GM19238 (cell line): ENCODE measurements at regions not wholly inside any gene's neighbourhood (a gene's known extent, or its start where the extent isn't known, plus 50 kb on each side); places are given as distances from the start of the nearest gene placed in this dataset.
"Not testable (repeated sequence)": the region's sequence is repeated elsewhere in the genome, so short reads cannot be mapped to it uniquely, and the experiment has no call there.

ENCODE experiments used
- DNase-seq: peaks from one replicate; pipeline ENCODE4 v3.0.0; 2011; ENCODE audit warnings: low spot score; ENCODE audit not compliant: insufficient read length

DNA sequence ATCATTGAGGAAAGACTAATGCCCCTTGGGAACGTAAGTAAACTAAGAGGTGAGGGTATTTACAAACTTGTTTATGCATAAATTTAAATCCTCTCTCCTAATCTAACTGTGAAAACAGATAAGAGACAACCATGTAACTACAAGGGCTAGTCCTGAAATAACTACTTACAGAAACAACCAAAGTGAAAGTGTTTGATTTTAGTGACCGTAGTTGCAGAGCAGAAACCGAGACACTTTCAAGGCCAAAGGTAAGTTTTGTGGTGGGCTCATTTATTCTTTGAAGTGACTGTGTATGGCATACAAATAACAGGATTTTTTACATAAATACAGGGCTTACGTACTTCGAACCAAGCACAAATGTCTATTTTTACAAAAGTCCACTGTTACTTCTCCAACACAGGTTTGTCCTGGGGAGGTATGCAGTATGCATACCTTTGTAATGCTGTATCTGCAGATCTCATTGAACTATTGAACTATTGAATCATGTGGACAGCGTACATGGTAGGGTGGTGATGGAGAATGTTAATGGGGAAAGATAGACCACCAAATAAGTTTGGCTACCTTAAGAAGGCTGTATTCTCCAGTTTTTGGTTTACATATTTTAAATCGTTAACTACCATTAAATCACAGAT is 99.6 kb upstream of the RBMS3 start:
- DNase-seq: no peak

DNA sequence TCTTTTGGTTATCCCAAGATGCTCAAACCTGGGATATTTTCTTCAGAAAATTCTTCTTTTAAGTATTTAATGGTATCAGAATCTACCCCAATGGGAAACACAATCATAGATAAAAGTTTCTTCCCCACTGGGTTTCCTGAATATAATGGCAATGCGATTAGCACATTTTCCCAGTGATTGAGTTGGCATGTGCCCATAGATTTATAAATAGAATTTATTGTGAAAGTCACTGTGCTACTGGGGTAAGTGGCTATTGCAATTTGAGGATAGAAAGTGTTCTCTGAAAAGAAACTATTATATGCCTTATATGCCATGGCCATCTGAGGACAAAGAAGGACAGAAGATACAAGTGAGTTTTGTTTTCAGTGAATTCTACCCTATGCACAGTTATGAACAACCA is 99.0 kb upstream of the RBMS3 start:
- DNase-seq: no peak

DNA sequence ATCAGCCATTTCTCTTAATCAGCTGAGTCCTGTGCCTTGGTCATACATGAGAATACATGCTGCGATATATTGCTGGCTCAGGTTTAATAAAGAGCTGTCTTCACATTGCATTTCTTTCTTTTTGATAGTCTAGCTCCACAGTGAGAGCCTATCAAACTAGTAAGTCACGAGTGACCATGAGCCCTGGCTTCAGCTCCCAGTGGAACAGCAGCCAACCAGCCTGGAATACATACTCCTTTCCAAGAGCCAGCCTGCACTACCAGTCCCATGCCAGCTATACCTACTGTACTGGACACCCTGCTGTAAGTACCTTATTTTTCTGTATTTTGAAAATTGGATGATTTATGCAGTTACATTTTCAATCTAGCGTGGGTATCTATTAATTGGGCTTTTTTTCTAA is 98.0 kb upstream of the RBMS3 start:
- DNase-seq: not testable (repeated sequence)

DNA sequence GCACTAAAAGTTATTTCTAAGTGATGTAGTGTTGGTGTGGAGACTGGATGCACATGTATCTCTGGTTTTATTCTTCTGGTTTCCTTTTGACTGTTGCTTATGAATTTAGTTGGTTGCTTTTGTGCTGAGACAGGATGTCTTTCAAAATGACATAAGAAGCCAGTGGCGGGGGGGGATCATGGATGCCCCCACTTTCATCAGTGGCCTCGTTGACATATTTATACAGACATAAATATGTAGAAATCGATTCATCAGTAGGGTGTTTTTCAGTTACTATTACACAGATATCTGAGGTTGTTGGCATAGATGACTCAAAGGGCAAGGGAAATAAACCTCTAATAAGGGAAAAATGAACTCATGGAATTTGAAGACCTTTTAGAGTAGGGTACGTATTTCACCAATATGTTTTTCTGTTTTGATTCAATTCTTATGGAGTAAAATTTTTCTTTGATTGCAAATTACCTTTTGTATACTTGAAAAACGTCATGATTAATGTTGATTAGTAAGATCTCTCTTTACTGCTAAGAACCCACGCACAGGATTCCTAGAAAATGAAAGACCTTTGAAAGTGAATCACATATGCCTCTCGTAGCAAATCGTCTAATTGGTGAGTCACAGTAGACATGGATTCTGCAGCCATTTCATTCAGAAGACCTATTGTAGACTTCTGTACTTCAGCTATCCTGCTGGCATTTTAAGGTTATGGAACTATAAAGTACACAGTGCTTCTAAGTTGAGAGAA is 97.4 kb upstream of the RBMS3 start:
- no peak for DNase-seq

DNA sequence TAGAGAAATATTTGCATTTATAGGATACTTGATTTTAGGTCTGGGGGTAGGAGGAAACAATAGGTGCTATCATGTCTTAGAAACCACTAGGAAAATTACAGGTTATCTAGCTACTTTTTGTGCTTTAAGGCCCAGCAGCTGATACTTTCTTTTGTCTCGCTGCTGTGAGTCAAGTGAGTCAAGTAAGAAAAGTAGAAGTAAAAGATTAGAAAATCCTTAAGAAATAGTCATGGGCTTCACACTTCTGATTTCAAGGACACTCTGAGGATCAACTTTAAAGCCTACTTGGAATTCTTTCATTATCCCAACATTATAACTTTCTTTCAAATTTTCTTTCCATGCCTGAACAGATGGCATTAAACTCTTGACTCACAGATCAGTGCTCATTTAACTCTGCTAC is 95.2 kb upstream of the RBMS3 start:
- DNase-seq: no peak

DNA sequence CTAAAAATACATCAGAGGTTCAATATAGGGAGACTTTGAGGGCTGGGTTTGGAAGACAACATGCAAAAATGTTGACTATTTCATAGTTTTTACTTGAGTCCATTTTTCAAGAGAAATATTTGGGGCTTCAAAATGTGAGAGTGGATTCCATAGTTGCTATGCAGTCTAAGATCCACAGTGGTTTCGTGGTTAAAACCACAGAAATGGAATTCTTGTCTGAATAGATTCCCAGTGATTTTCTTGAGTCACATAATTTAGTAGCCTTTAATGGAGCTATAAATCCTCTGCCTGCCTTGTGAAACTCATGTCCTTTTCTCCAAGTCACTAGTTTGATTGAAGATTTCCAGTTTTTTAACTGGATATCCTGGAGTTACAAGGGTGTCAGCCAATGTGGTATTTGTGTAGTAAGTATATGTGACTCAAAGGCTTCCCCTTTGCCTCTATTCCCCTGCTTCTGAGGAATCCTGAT is 94.7 kb upstream of the RBMS3 start:
- DNase-seq: no peak

DNA sequence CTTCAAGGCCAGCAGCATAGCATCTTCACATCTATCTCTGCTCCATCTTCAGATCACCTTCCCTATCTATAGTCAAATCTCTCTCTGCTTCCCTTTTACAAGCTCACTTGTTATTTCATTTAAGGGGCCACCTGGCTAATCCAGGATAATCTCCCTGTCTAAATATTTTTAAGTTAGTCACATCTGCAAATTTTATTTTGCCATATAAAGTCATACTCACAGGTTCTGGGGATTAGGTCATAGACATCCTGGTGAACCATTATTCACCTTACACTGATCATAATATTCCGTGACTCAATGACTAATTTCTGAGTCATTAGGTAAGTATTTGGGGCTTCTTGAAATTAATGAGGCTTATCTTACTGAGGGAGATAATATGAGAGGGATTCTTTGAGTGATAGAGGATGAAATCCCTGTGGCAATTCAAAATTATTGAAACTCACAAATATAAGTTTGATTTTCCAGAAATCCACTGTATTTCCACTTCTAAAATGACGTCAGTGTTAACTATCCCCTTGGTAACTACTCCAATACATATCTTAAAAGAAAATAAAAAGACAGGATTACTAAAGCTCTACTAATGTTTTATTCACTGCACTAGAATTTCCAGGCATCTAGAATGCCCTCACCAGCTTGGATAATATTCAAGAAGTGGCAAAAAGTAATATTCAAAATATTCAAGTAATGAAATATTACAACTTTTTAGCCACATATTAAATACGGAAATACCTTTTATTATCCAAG is 93.7 kb upstream of the RBMS3 start:
- DNase-seq: no peak

DNA sequence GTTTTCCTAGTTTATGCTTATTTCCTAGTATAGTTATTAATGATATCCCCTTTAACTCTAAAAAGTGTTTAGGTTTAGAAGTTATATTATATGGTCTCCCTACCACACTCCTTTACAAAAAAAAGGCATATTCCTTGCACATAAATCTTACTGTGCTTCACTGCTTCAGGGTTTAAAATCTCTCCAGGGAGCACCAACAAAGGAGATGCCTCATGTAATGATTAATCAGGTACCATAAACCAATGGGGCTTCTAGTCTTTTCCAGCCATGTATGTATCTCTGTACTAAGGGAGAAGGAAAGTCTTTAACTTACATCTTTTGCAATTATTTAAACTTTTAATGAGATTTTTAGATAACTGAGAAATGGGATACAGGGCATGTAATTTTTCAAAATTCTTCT is 91.5 kb upstream of the RBMS3 start:
- no peak for DNase-seq

DNA sequence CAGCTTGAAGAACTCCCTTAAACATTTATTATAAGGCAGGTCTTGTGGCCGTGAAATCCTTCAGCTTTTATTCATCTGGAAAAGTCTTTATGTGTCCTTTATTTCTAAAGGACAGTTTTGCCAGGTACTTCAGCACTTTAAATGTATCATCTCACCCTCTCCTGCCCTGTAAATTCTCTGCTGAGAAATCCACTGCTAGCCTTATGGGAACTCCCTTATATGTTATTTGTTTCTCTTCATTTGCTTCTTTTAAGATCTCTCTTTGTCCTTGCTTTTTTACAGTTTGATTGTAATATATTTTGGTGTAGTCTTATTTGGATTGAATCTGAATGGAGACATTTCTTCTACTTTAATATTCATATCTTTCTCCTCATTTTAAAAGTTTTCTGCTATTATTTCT is 86.7 kb upstream of the RBMS3 start:
- no peak for DNase-seq

DNA sequence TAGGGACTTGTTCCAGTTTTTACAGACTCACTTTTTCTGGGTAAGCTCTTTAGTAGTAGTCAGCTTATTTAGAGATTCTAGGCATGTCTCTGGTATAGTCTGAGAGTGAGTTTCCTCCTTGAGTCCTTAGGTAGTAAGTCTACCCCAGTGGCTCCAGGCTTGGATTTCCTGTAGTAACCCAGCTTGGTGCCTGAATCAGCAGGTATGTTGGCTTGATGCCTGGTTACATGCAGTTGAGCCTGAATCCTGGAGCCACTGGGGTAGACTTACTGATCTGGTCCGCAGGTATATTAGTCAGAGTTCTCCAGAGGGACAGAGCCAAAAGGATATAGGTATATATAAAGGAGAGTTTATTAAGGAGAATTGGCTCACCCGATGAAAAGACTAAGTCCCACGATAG is 85.8 kb upstream of the RBMS3 start:
- DNase-seq: no peak

DNA sequence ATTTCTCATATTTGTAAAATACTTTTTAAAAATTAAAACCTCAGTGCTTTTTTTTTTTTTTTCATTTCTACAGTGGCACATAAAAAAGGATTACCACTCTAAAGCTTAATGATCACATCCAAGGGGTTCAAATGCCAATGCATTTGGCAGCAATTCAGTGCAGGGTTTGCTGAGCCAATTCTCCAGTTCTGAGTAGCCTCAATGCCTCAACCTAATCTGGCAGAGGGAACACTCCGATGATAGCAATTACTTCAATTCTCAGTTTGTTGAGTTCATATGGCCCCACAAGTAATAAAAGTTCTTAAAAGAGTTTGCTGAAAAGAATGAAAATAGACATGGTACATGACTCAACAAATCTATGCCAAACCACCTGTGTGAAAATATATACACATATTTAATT is 79.3 kb upstream of the RBMS3 start:
- DNase-seq: no peak

DNA sequence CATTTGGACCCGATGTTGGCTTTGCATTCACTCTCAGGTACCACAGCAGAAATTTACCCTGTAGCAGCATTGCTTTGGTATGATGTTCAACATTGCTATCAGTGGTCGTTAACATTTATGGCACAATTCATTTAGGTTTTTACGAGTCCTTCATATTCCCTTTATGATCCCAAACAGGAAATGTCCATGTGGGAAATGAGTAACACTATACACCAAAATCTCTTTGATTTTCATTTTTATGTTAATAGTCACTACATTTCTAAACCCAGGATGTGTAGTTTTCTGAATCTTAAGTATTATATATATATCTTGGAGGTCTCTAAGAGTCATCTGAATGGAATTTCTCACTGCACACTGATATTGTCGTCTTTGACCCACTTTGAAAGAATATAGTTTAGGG is 78.5 kb upstream of the RBMS3 start:
- no peak for DNase-seq

DNA sequence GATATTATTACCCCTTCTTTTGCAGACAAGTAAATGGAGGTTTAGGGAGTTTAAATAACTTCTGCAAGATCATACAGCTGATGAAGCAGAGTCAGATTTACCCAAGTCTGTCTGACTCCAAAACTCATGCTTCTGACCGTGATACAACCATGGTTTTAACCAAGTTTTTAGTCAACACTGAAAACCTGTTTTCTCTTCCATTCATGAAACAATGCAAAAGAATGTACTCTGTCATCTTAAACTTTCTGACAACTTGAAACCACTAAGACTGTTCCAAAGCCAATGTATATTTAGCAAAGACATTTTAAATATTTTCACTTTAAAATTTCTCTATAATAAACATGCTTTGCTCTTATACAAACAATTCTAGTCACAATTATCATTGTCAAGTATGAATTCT is 77.0 kb upstream of the RBMS3 start:
- DNase-seq: no peak

DNA sequence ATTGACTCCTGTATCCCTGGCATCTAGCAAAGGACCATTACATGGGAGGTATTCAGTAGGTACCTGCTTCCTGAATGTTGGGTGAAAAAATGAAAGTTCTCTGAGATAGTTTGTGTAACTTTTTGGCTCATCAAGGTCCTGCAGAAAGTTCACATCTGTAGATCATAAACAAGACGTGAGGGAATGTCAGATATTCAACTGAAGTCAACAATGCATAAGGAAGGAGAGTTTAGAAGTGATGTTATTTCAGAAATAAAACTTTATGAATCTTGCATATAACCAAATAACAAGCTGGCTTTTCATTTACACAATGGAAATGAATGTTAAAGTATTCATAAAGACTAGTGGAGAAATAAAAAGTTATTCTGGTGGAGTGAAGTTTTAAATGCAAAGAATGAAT is 73.4 kb upstream of the RBMS3 start:
- no peak for DNase-seq

DNA sequence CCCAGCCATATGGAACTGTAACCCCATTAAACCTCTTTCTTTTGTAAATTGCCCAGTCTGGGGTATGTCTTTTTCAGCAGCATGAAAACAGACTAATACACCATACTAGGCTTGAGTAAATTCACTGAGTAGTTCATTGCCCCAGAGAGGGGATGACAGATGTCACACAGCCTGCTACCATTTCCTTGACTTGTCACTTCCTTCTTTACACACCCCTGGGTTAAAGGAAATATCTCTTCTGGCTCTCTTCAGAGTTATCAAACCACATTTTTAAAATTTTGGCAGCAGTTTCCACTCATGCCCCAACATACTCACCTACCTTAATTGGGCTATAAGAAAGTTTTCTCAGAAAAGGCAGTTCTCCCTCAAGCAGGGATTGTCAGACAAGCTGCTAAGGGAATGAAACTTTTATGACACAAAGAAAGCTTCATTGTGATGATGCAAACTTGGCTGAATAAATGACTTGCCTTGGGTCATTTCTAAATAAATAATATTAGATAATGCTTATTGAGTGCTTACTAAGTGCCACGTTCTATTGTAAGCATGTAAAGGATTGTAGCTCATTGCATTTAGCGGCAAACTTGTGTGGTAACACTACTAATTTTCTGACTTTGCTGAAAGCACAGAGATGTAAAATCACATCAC is 68.0 kb upstream of the RBMS3 start:
- DNase-seq: no peak

DNA sequence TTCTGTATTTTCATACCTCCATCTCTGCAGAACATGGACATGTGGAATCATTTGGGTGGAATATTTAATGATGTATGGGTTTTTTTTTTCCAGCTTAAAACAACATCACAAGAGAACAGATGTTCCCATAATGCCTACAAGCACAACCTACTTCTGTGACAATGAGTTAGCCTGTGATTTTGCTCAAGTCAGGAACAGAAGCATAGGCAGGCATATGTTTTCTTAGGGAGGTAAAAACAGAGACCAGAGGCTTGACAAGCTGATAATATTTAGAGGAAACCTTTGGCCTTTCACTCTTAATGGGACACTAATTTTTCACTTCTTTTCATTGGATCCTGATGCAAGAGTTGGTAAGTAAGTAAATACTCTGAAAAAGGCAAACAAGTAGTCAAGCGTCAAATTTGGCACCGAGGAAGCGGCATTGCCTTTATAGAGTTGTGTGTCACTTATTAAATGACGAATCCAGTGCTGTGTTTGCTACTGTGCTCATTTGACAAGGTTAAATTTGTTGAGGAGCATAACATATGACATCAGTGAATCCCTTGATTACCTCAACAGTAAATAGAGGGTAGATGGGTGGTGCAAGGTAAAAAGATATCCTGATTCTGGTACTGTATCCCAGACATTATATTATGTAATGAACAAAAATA is 66.7 kb upstream of the RBMS3 start:
- DNase-seq: no peak

DNA sequence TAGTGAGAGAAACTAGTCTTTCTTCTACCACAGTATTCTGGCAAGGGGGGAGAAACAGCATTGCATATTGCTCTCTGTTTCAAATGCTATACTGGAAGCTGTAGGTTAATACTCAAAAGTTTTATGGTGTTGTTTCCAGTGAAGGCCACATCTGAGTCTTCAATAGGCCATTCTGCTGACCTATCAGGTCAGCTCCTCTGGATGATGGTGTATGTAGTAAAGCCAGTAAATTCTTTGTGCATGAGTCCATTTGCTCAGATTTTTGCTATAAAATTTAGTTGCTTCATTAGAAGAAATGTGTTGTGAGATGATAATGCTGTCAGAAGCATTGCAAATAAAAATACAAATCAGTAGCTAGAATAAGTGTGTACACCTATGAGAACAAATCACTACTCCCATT is 64.9 kb upstream of the RBMS3 start:
- DNase-seq: no peak

DNA sequence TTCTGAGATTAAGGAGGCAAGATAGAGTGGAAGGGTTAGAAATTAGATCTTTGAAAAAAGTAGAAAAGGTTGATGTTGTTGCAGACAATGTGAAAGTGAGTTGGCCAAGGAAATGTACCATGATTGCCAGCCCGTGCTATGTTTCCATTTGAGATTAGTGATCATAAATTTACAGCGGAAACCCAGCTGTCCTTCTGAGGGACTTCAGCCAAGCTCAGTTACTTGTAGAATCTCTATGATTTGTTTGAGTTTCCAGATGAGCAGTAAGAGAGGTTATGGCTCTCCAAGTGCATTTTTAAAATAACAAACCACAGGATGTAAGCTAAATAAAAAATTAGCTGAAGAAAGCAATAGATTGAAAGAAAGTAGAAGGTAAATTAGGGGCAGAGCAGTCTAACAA is 54.2 kb upstream of the RBMS3 start:
- no peak for DNase-seq

DNA sequence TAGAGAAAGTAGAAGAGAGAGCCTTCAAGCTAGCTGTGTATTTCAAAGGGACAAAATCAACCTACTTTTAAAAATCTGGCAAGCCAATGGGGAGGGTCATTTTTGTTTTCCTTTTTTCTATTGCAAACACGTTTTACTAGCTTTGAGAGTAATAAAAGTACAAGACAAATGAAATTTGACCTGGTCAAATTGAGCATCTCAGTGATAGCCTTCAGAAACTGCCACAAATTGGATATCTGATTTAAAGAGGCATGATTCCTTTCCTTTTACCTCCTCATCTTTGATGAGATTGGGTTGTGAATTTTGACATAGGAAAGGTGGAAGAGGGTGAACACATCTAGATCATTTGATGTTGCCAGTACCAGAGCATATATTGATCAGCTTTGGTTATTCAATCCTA is 53.6 kb upstream of the RBMS3 start:
- no peak for DNase-seq
